ENCODE measurements at regions not wholly inside any gene's neighbourhood (a gene's known extent, or its start where the extent isn't known, plus 50 kb on each side); places are given as distances from the start of the nearest gene placed in this dataset.

DNA sequence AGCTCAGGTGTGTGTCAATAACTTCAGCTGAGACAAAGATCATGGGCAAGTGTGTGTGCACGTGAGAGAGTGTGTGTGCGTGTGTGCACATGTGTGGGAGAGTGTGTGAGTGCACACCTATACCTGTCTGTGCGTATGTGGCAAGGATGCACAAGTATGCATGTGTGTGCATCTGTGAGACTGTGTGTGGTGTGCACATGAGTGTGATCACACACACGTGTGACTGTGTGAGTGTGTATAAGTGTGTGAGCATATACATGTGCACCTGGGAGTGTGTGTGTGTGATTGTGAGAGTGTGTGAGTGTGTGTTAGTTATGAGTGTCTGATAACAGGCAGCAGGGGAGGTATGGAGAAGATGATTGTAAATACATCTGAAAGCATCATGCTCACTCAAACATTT lies 657.3 kb upstream of the PFKP start:
- no peak overlapping the region for H3K9ac ChIP-seq (ENCODE audit: low read depth in 1 of 2, low read length in 2 of 2)
- TF ChIP-seq RAD21 (IDR thresholded peaks at IDR 0.05) (no peak), YY1 (IDR thresholded peaks at IDR 0.05) (no peak), FOXA1 (IDR thresholded peaks at IDR 0.05) (no peak), EGR1 (IDR thresholded peaks at IDR 0.05; ENCODE audit: low read depth in 2 of 2) (no peak), HNF4G (IDR thresholded peaks at IDR 0.05) (no peak), ATF3 (IDR thresholded peaks at IDR 0.05) (no peak), MAX (IDR thresholded peaks at IDR 0.05) (no peak), GABPA (IDR thresholded peaks at IDR 0.05 in 1 of 2, conservative IDR thresholded peaks at IDR 0.05 in 1 of 2) (no peak), CTCF (IDR thresholded peaks at IDR 0.05; ENCODE audit: low read depth, low read length, missing input control) (no peak), JUND (IDR thresholded peaks at IDR 0.05) (no peak), TAF1 (conservative IDR thresholded peaks at IDR 0.05) (no peak), RXRA (IDR thresholded peaks at IDR 0.05) (no peak), NR2F2 (IDR thresholded peaks at IDR 0.05) (no peak), SP1 (IDR thresholded peaks at IDR 0.05) (no peak)
- TF ChIP-seq, protein P1, sequence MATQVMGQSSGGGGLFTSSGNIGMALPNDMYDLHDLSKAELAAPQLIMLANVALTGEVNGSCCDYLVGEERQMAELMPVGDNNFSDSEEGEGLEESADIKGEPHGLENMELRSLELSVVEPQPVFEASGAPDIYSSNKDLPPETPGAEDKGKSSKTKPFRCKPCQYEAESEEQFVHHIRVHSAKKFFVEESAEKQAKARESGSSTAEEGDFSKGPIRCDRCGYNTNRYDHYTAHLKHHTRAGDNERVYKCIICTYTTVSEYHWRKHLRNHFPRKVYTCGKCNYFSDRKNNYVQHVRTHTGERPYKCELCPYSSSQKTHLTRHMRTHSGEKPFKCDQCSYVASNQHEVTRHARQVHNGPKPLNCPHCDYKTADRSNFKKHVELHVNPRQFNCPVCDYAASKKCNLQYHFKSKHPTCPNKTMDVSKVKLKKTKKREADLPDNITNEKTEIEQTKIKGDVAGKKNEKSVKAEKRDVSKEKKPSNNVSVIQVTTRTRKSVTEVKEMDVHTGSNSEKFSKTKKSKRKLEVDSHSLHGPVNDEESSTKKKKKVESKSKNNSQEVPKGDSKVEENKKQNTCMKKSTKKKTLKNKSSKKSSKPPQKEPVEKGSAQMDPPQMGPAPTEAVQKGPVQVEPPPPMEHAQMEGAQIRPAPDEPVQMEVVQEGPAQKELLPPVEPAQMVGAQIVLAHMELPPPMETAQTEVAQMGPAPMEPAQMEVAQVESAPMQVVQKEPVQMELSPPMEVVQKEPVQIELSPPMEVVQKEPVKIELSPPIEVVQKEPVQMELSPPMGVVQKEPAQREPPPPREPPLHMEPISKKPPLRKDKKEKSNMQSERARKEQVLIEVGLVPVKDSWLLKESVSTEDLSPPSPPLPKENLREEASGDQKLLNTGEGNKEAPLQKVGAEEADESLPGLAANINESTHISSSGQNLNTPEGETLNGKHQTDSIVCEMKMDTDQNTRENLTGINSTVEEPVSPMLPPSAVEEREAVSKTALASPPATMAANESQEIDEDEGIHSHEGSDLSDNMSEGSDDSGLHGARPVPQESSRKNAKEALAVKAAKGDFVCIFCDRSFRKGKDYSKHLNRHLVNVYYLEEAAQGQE (IDR thresholded peaks at IDR 0.05), result no peak
- H3K9me3 ChIP-seq (ENCODE audit: control insufficient read depth in 4 of 4, low read length in 3 of 4), result peaks cover 0 to 2% (median 0%) of the 10 kb centered on the region in 4 donors
- H3K4me3 ChIP-seq (ENCODE audit: low read depth in 1 of 3, low read length in 3 of 3), result no peak overlapping the region
- no peaks in the 10 kb centered on the region for H3K36me3 ChIP-seq (ENCODE audit: control insufficient read depth in 4 of 4, insufficient read depth in 3 of 4, low read depth in 1 of 4, low read length in 3 of 4)
- H3K27me3 ChIP-seq (ENCODE audit: control insufficient read depth in 4 of 4, insufficient read depth in 4 of 4, low read length in 3 of 4), result no peaks in the 10 kb centered on the region
- H3K4me1 ChIP-seq (ENCODE audit: control insufficient read depth in 4 of 4, insufficient read depth in 4 of 4, low read length in 3 of 4), result no peaks in the 10 kb centered on the region
- 79% methylated on average over 4 of the region's 4 CpGs for WGBS
- no peak for DNase-seq (ENCODE audit: low spot score)
- no peak overlapping the region for H3K27ac ChIP-seq (ENCODE audit: low read depth in 1 of 2, low read length in 2 of 2)

DNA sequence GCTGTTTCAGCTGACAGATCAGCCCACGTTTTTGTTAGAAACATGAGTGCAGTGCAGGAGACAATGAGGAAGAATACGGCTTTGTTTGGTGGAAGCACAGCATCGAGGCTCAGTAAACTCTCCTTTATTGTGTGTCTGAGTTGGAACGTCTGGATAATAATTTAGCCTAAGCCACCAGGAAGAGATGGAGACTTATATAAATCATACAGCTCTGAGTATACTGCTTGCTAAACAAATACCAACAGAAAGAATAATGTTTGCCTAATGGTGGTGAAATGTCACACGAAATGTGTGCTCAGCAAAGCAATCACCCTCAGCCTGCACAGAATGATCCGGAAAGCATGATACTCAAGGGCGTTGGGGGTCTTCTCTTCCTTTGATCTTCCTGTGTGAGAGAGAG lies 664.1 kb upstream of the ADARB2 start:
- Histone ChIP-seq H3K9ac (ENCODE audit: low read depth in 1 of 2, low read length in 2 of 2) (no peak overlapping the region), H3K36me3 (ENCODE audit: control insufficient read depth in 4 of 4, insufficient read depth in 3 of 4, low read depth in 1 of 4, low read length in 3 of 4) (no peaks in the 10 kb centered on the region), H3K4me1 (ENCODE audit: control insufficient read depth in 4 of 4, insufficient read depth in 4 of 4, low read length in 3 of 4) (no peaks in the 10 kb centered on the region), H3K27me3 (ENCODE audit: control insufficient read depth in 4 of 4, insufficient read depth in 4 of 4, low read length in 3 of 4) (peaks cover 0 to 2% (median 0%) of the 10 kb centered on the region in 4 donors), H3K9me3 (ENCODE audit: control insufficient read depth in 4 of 4, low read length in 3 of 4) (no peaks in the 10 kb centered on the region), H3K4me3 (ENCODE audit: low read depth in 1 of 3, low read length in 3 of 3) (no peak overlapping the region), H3K27ac (ENCODE audit: low read depth in 1 of 2, low read length in 2 of 2) (no peak overlapping the region)
- WGBS, result 52% methylated on average over 7 of the region's 7 CpGs
- no peak for DNase-seq (ENCODE audit: low spot score)
- no peak for TF ChIP-seq HNF4G (IDR thresholded peaks at IDR 0.05)
- no peak for TF ChIP-seq FOXA1 (IDR thresholded peaks at IDR 0.05)
- TF ChIP-seq YY1 (IDR thresholded peaks at IDR 0.05), result no peak
- no peak for TF ChIP-seq ATF3 (IDR thresholded peaks at IDR 0.05)
- TF ChIP-seq NR2F2 (IDR thresholded peaks at IDR 0.05), result no peak
- TF ChIP-seq JUND (IDR thresholded peaks at IDR 0.05), result no peak
- TF ChIP-seq ZBTB33 (IDR thresholded peaks at IDR 0.05), result no peak
- TF ChIP-seq, protein P1 (IDR thresholded peaks at IDR 0.05), result no peak
- no peak for TF ChIP-seq MAX (IDR thresholded peaks at IDR 0.05)
- TF ChIP-seq SP1 (IDR thresholded peaks at IDR 0.05), result no peak
- no peak for TF ChIP-seq FOXA2 (IDR thresholded peaks at IDR 0.05)
- TF ChIP-seq EGR1 (IDR thresholded peaks at IDR 0.05; ENCODE audit: low read depth in 2 of 2), result no peak
- no peak for TF ChIP-seq TAF1 (conservative IDR thresholded peaks at IDR 0.05)
- TF ChIP-seq GABPA (IDR thresholded peaks at IDR 0.05 in 1 of 2, conservative IDR thresholded peaks at IDR 0.05 in 1 of 2), result no peak
- TF ChIP-seq RAD21 (IDR thresholded peaks at IDR 0.05), result no peak
- no peak for TF ChIP-seq RXRA (IDR thresholded peaks at IDR 0.05)
- no peak for TF ChIP-seq HNF4A (conservative IDR thresholded peaks at IDR 0.05)
